Thyroid gland (tissue), 4 donors: ENCODE measurements at regions not wholly inside any gene's neighbourhood (a gene's known extent, or its start where the extent isn't known, plus 50 kb on each side); places are given as distances from the start of the nearest gene placed in this dataset.

Experiments used
- POLR2A ChIP-seq, 2 donors: fragments of 450-650 bp; IDR thresholded peaks; one replicate each; pipeline ENCODE4 v1.6.1; 2017; ENCODE audit warnings: antibody characterized with exemption in 2 of 2, mild to moderate bottlenecking in 2 of 2, moderate library complexity in 1 of 2
- TF ChIP-seq, protein P1 (sequence below), 6 experiments: fragments of 200-600 bp in 3 of 6; fragments of 450-650 bp in 3 of 6; sonication (generic) in 3 of 6; IDR thresholded peaks; one replicate each; pipeline ENCODE4 v1.5.1; 2016 to 2019; ENCODE audit warnings: antibody characterized with exemption in 6 of 6, mild to moderate bottlenecking in 2 of 6, inconsistent platforms in 1 of 6, moderate library complexity in 1 of 6

DNA sequence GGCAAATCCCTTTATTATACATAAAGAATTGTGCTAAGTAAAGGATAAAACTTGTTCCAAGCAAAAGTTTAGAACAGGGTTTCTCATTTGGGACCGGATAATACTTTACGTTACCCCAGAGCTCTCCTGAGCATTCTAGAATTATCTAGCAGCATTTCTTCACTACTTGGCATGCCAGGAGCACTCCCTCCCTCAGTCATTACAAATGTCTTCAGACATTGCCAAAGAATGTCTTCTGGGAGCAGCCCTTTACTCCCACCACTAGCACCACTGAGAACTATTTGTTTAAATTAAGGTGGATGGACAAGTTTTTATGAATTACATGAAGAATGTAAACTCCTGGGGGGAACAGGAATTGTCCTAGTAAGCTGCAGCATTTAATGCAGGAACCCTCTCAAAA, 516.4 kb downstream of the GBE1 start:
- TF ChIP-seq, protein P1, sequence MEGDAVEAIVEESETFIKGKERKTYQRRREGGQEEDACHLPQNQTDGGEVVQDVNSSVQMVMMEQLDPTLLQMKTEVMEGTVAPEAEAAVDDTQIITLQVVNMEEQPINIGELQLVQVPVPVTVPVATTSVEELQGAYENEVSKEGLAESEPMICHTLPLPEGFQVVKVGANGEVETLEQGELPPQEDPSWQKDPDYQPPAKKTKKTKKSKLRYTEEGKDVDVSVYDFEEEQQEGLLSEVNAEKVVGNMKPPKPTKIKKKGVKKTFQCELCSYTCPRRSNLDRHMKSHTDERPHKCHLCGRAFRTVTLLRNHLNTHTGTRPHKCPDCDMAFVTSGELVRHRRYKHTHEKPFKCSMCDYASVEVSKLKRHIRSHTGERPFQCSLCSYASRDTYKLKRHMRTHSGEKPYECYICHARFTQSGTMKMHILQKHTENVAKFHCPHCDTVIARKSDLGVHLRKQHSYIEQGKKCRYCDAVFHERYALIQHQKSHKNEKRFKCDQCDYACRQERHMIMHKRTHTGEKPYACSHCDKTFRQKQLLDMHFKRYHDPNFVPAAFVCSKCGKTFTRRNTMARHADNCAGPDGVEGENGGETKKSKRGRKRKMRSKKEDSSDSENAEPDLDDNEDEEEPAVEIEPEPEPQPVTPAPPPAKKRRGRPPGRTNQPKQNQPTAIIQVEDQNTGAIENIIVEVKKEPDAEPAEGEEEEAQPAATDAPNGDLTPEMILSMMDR (IDR thresholded peaks at IDR 0.05) = no peak
- TF ChIP-seq POLR2A (IDR thresholded peaks at IDR 0.05) = no peak
